ENCODE measurements at regions not wholly inside any gene's neighbourhood (a gene's known extent, or its start where the extent isn't known, plus 50 kb on each side); places are given as distances from the start of the nearest gene placed in this dataset.

DNA sequence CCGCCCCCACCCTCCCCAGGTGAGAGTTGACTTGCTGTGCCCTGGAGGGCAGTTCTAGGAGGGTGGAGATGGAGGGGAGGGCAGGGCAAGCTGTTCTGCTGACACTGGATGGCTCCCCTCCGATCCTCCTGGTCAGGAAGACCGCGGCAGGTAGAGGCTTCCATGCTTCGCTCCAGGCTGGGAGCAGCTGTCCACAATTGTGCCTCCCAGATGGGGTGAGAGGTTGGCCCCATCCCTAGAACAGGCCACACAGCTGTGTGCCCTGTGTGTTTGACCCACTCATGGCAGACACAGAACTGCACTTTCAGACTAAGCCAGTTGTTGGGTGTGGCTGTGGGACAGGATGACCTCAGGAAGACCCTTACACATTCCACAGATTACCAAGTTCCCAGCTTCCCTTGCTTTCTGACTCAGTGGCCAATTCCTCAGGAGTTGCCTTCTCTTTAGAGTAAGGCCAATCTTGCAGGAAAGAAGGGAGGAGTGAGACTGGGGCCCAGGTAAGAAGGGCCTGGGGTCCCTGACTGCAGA is 72.1 kb upstream of the HSPA9 start:
- TF ChIP-seq, protein P1, sequence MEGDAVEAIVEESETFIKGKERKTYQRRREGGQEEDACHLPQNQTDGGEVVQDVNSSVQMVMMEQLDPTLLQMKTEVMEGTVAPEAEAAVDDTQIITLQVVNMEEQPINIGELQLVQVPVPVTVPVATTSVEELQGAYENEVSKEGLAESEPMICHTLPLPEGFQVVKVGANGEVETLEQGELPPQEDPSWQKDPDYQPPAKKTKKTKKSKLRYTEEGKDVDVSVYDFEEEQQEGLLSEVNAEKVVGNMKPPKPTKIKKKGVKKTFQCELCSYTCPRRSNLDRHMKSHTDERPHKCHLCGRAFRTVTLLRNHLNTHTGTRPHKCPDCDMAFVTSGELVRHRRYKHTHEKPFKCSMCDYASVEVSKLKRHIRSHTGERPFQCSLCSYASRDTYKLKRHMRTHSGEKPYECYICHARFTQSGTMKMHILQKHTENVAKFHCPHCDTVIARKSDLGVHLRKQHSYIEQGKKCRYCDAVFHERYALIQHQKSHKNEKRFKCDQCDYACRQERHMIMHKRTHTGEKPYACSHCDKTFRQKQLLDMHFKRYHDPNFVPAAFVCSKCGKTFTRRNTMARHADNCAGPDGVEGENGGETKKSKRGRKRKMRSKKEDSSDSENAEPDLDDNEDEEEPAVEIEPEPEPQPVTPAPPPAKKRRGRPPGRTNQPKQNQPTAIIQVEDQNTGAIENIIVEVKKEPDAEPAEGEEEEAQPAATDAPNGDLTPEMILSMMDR (conservative IDR thresholded peaks at IDR 0.05 in 1 of 2, IDR thresholded peaks at IDR 0.05 in 1 of 2; ENCODE audit: extremely low read depth in 1 of 2, insufficient read depth in 1 of 2, low read depth in 1 of 2, low read length in 2 of 2), result no peak
- no peak for TF ChIP-seq EZH2 (IDR thresholded peaks at IDR 0.05; ENCODE audit: borderline replicate concordance, low read length)

Measured in mammary epithelial cell (primary cell).